Stimulated activated CD8-positive, alpha-beta memory T cell treated with anti-CD3 and anti-CD28 coated beads, Interleukin-7, amount 100 ng/mL, for 48 hours (primary cell): ENCODE measurements at regions not wholly inside any gene's neighbourhood (a gene's known extent, or its start where the extent isn't known, plus 50 kb on each side); places are given as distances from the start of the nearest gene placed in this dataset.
"Not testable (repeated sequence)": the region's sequence is repeated elsewhere in the genome, so short reads cannot be mapped to it uniquely, and the experiment has no call there.

Experiments used
- DNase-seq, 2 donors: peaks; one replicate each; pipeline ENCODE4 v3.0.0-alpha.2; 2020; ENCODE audit warnings: low read depth in 1 of 2; ENCODE audit errors: extremely low read depth in 1 of 2

- DNase-seq, result no peak
Measured at GRCh38 chr1:83060651-83061390, 938.1 kb downstream of the TTLL7 start.

GRCh38 chr1:83060221-83060620, 938.7 kb downstream of the TTLL7 start:
- no peak for DNase-seq

GRCh38 chr1:83058327-83058726, 940.6 kb downstream of the TTLL7 start:
- DNase-seq, result no peak

DNA sequence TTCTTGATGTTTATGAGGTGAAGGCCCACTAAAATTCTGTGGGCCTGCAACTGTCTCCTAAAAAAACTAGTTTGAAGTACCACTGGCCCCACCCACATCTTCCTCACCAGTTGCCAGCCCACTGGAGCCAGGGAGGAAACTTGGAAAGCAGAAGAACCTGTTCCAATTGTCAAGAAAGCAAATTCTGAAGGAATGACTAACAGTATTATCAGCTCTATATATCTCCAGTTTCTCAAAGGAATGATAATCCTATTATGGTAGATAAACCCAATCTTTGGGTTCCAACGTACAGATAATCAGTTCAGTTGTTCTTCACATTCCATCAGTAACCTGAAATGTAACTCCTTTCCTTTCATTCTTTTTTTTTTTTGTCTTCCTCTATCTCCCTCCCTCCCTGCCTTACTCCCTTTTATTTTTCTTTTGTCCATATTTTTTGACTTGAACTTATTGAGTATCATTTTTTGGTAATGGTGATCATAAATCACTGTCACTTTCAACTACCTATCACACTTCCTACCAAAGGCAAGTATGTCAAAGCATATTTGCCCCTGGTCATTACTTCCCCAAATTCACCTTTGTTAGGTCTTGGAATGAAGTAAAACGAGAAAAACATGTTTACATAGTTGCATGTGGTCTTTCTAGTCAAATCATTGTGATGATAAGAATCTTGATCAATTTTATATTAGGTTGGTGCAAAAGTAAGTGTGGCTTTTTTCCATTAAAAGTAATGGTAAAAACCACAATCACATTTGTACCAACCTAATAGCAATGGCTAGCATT, 943.4 kb downstream of the TTLL7 start:
- no peak for DNase-seq

- no peak for DNase-seq
Measured at GRCh38 chr1:83053446-83053845, 945.5 kb downstream of the TTLL7 start.

DNA sequence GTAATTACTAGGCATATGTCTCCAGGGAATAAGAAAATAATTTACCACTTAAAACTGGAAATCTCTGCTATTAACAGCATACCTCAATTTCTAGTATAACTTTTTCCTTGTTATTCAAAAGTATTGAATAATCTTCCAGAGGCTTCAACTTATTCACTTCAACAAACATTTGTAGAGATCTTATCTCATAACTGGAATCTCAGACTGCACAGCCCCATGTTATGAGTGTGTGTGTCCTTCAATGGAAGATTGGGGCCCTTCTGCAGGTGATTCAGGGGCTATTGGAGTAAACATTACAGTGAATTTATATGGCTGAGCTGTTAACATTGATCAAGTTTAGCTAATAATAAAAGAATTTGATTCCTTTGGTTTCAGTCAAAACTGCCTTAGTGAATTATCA, 946.1 kb downstream of the TTLL7 start:
- DNase-seq, result no peak

DNA sequence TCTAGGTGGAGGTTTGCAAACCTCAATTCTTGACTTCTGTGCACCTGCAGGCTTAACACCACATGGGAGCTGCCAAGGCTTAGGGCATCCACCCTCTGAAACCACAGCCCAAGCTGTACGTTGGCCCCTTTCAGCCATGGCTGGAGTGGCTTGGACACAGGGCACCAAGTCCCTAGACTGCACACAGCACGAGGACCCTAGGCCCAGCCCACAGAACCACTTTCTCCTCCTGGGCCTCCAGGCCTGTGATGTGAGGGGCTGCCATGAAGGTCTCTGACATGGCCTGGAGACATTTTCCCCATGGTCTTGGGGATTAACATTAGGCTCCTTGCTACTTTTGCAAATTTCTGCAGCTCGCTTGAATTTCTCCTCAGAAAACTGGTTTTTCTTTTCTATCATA, 947.9 kb downstream of the TTLL7 start:
- not testable (repeated sequence) for DNase-seq

- no peak for DNase-seq
Measured at GRCh38 chr1:83043244-83043643, 955.7 kb downstream of the TTLL7 start.

DNA sequence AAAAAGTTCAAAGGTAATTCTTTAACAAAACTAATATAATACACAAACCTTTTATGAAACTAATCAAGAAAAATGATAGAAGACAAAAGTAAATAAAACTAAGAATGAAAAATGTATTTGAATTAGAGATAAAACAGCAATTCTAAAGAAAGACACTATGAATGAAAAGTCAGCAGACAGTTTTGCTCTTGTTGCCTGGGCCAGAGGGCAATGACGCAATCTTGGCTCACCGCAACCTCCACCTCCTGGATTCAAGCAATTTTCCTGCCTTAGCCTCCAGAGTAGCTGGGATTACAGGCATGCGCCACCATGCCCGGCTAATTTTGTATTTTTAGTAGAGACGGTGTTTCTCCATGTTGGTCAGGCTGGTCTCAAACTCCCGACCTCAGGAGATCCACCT, 959.8 kb downstream of the TTLL7 start:
- not testable (repeated sequence) for DNase-seq

DNA sequence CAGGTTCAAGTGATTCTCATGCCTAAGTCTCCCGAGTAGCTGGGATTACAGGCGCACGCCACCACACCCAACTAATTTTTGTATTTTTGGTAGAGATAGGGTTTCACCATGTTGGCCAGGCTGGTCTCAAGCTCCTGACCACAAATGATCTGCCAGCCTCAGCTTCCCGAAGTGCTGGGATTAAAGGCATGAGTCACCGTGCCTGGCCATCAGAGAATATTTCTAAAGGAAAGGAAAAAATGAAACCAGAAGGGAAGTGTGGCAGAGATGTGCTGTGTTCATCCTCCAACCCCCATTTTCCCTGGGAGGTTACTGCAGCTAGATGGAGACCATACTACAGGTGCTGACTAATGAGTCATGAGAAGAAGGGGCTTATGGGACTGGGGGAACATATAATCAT, 964.1 kb downstream of the TTLL7 start:
- DNase-seq, result no peak

- no peak for DNase-seq
Measured at GRCh38 chr1:83033682-83034081, 965.2 kb downstream of the TTLL7 start.

DNA sequence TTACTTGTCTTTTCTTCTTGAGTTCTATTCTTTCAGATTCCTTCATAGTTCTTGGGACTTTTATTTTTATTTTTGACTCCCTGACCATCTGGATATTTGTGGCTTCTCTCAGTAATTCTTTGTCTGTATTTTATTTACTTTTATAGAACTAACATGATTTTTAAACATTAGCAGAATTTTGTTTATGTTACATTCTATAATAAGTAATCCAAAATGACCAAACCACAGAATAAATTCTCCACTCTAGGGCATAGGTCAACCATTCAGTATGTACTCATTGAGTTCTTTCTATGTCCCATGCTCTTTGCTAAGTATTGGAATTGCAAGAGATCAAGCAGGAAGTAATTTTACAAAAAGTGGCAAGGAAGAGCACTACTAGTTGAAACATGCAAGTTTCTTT, 969.0 kb downstream of the TTLL7 start:
- no peak for DNase-seq

DNA sequence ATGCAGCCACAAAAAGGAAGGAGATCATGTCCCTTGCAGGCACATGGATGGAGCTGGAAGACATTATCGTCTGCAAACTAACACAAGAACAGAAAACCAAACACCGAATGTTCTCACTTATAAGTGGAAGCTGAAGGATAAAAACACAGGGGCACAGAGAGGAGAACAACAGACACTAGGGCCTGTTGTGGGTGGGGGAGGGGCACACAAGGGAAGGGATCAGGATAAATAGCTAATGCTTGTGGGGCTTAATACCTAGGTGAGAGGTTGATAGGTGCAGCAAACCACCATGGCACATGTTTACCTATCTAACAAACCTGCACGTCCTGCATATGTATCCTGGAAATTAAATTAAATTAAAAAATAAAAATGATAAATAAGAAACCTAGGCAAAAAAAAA, 969.9 kb downstream of the TTLL7 start:
- DNase-seq, result no peak

DNA sequence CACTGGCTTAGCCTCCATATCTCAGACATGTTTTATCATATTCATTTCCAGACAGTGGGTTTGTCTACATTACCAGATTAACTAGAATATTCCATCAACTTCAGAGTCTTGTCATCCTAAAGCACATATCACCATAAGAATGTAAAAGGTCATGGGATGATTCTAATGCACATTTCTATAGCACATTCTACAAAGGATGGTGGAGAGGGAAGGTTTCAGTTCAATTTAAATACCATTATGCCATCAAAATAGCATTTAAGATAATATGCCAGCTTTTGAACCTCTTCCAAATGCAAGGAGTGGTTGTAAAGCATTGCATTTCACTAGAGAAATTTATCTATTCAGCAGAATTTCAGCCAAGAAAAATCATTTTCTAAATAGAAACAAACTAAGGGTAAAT, 970.5 kb downstream of the TTLL7 start:
- no peak for DNase-seq

DNA sequence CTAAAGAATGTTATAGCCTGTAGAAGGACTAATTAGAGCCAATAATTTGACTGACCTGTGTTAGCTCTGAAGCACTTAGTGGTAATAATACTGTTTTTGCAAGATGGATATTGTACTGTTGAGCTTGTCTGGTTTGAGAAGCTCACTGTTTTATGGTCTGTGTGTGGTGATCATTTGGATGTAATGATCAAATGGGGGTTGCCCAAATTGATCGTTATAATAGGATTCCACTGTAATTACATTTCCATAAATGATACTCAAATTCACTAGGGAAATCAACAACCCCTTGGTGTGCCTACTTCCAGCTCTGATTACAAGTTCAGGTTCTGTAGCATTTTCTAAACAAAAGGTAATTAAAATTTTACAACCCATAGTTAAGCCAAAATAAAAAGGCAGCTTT, 971.4 kb downstream of the TTLL7 start:
- no peak for DNase-seq

- DNase-seq, result no peak
Measured at GRCh38 chr1:83026745-83027144, 972.2 kb downstream of the TTLL7 start.

- DNase-seq, result no peak
Measured at GRCh38 chr1:83024251-83024767, 974.6 kb downstream of the TTLL7 start.

GRCh38 chr1:83023212-83023611, 975.7 kb downstream of the TTLL7 start:
- no peak for DNase-seq

DNA sequence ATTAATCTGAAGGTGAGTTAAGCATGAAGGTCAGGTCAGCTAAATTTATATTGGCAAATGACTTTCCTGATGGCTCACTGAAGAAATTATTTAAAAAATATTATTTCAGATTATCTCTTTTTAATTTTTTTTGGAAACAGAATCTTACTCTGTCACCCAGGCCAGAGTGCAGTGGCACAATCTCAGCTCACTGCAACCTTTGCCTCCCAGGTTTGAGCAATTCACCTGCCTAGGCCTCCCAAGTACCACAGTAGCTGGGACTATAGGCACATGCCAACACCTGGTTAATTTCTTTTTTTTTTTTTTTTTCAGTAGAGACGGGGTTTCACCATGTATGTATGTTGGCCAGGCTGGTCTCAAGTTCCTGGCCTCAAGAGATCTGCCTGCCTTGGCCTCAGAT, 976.7 kb downstream of the TTLL7 start:
- DNase-seq, result no peak

- DNase-seq, result no peak
Measured at GRCh38 chr1:83017701-83018100, 981.2 kb downstream of the TTLL7 start.

DNA sequence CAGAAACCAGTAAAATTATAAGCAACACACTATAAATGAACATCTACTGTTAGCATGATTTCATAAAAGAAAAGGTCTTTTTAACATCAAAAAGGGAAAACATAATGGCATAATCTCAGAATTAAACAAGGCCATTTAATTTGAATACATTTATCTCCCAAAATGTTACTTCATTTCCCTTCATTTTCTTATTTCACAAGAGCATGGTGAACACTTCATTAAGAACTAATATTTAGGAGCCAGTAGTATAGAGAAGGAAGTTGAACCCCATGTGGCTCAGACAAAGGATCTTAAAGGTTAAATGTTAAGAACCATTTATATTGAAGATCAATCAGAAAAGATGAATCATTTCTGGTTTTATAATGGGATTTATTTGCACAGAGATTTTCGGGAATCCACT, 981.7 kb downstream of the TTLL7 start:
- no peak for DNase-seq

GRCh38 chr1:83016354-83016849, 982.5 kb downstream of the TTLL7 start:
- DNase-seq, result no peak
